ENCODE measurements at regions not wholly inside any gene's neighbourhood (a gene's known extent, or its start where the extent isn't known, plus 50 kb on each side); places are given as distances from the start of the nearest gene placed in this dataset.
"Not testable (repeated sequence)": the region's sequence is repeated elsewhere in the genome, so short reads cannot be mapped to it uniquely, and the experiment has no call there.

- not testable (repeated sequence) for H3K4me3 ChIP-seq (ENCODE audit: low read depth, low read length); H3K4me2 ChIP-seq (ENCODE audit: low read length); H3K9ac ChIP-seq; H3K27me3 ChIP-seq (ENCODE audit: control insufficient read depth, insufficient read depth, low read length); H3K36me3 ChIP-seq (ENCODE audit: control insufficient read depth, insufficient read depth, low read length); H3K27ac ChIP-seq; H3K9me3 ChIP-seq (ENCODE audit: control insufficient read depth, low read length); H3K4me1 ChIP-seq; H3K79me2 ChIP-seq; H2AFZ ChIP-seq
These were observed 52.6 kb upstream of the MRPS30 start for GRCh38 chr5:44756097-44756496.

- Histone ChIP-seq H3K4me3 (ENCODE audit: low read depth, low read length) (no peak overlapping the region), H3K9me3 (ENCODE audit: control insufficient read depth, low read length) (no peaks in the 10 kb centered on the region), H3K27me3 (ENCODE audit: control insufficient read depth, insufficient read depth, low read length) (no peaks in the 10 kb centered on the region), H3K36me3 (ENCODE audit: control insufficient read depth, insufficient read depth, low read length) (no peaks in the 10 kb centered on the region), H3K79me2 (no peaks in the 10 kb centered on the region), H3K9ac (no peak overlapping the region), H3K4me1 (no peaks in the 10 kb centered on the region), H3K27ac (no peak overlapping the region), H2AFZ (no peak overlapping the region), H3K4me2 (ENCODE audit: low read length) (no peak overlapping the region)
- no peak for TF ChIP-seq CTCF (IDR thresholded peaks at IDR 0.05)
These were observed 61.4 kb upstream of the MRPS30 start for GRCh38 chr5:44747396-44747795.

GRCh38 chr5:44740660-44741059, 68.1 kb upstream of the MRPS30 start:
- no peak overlapping the region for H3K9ac ChIP-seq
- H2AFZ ChIP-seq, result no peak overlapping the region
- no peak overlapping the region for H3K4me3 ChIP-seq (ENCODE audit: low read depth, low read length)
- H3K79me2 ChIP-seq, result no peaks in the 10 kb centered on the region
- H3K27ac ChIP-seq, result no peak overlapping the region
- no peaks in the 10 kb centered on the region for H3K36me3 ChIP-seq (ENCODE audit: control insufficient read depth, insufficient read depth, low read length)
- TF ChIP-seq CTCF (IDR thresholded peaks at IDR 0.05), result no peak
- H3K27me3 ChIP-seq (ENCODE audit: control insufficient read depth, insufficient read depth, low read length), result no peaks in the 10 kb centered on the region
- H3K4me1 ChIP-seq, result no peaks in the 10 kb centered on the region
- H3K4me2 ChIP-seq (ENCODE audit: low read length), result no peak overlapping the region
- no peaks in the 10 kb centered on the region for H3K9me3 ChIP-seq (ENCODE audit: control insufficient read depth, low read length)

- no peak for TF ChIP-seq CTCF (IDR thresholded peaks at IDR 0.05)
- H3K4me3 ChIP-seq (ENCODE audit: low read depth, low read length), result no peak overlapping the region
- H3K9me3 ChIP-seq (ENCODE audit: control insufficient read depth, low read length), result no peaks in the 10 kb centered on the region
- H3K4me2 ChIP-seq (ENCODE audit: low read length), result no peak overlapping the region
- H3K36me3 ChIP-seq (ENCODE audit: control insufficient read depth, insufficient read depth, low read length), result no peaks in the 10 kb centered on the region
- no peaks in the 10 kb centered on the region for H3K79me2 ChIP-seq
- H2AFZ ChIP-seq, result no peak overlapping the region
- H3K27ac ChIP-seq, result no peak overlapping the region
- H3K27me3 ChIP-seq (ENCODE audit: control insufficient read depth, insufficient read depth, low read length), result no peaks in the 10 kb centered on the region
- no peak overlapping the region for H3K9ac ChIP-seq
- H3K4me1 ChIP-seq, result no peaks in the 10 kb centered on the region
These were observed 79.2 kb upstream of the MRPS30 start for GRCh38 chr5:44729536-44729935.

- H3K9me3 ChIP-seq (ENCODE audit: control insufficient read depth, low read length), result no peaks in the 10 kb centered on the region
- no peaks in the 10 kb centered on the region for H3K4me1 ChIP-seq
- no peak overlapping the region for H2AFZ ChIP-seq
These were observed 81.6 kb upstream of the MRPS30 start for GRCh38 chr5:44727100-44727499.

More at GRCh38 chr5:44727100-44727499, 81.6 kb upstream of the MRPS30 start:
- TF ChIP-seq CTCF (IDR thresholded peaks at IDR 0.05), result no peak
- Histone ChIP-seq H3K27me3 (ENCODE audit: control insufficient read depth, insufficient read depth, low read length) (no peaks in the 10 kb centered on the region), H3K79me2 (no peaks in the 10 kb centered on the region), H3K36me3 (ENCODE audit: control insufficient read depth, insufficient read depth, low read length) (no peaks in the 10 kb centered on the region), H3K4me3 (ENCODE audit: low read depth, low read length) (no peak overlapping the region), H3K27ac (no peak overlapping the region), H3K4me2 (ENCODE audit: low read length) (no peak overlapping the region), H3K9ac (no peak overlapping the region)
